WERI-Rb-1 (cell line): ENCODE measurements at regions not wholly inside any gene's neighbourhood (a gene's known extent, or its start where the extent isn't known, plus 50 kb on each side); places are given as distances from the start of the nearest gene placed in this dataset.

ENCODE experiments used
- DNase-seq: peaks from one replicate; pipeline ENCODE4 v3.0.0-alpha.2; 2020
- H3K27ac ChIP-seq: fragments of 250-450 bp; sonication (Bioruptor Pico); 2 replicates; pipeline ENCODE4 v1.5.1; 2020; ENCODE audit warnings: mild to moderate bottlenecking, moderate library complexity
- H3K27me3 ChIP-seq: fragments of 250-450 bp; sonication (Bioruptor Pico); 2 replicates; pipeline ENCODE4 v1.5.1; 2021; ENCODE audit warnings: mild to moderate bottlenecking, low read depth, moderate library complexity; ENCODE audit not compliant: insufficient read depth, severe bottlenecking
- H3K36me3 ChIP-seq: fragments of 250-450 bp; sonication (Bioruptor Pico); 2 replicates; pipeline ENCODE4 v1.5.1; 2020; ENCODE audit warnings: mild to moderate bottlenecking, moderate library complexity
- H3K4me3 ChIP-seq: 2 replicates; pipeline ENCODE4 v1.5.1; 2011; ENCODE audit warnings: low read depth, mild to moderate bottlenecking, control low read depth, low read length
- H3K9me3 ChIP-seq: fragments of 250-450 bp; sonication (Bioruptor Pico); 2 replicates; pipeline ENCODE4 v1.5.1; 2021; ENCODE audit warnings: mild to moderate bottlenecking, moderate library complexity; ENCODE audit not compliant: severe bottlenecking
- TF ChIP-seq, protein P1 (sequence below): IDR thresholded peaks from 2 replicates; pipeline ENCODE4 v1.5.1; 2011; ENCODE audit warnings: low read depth, mild to moderate bottlenecking, control low read depth, inconsistent platforms, low read length

- Histone ChIP-seq H3K9me3 (no peaks in the 10 kb centered on the region), H3K36me3 (no peaks in the 10 kb centered on the region), H3K27ac (no peak overlapping the region), H3K27me3 (no peaks in the 10 kb centered on the region), H3K4me3 (no peak overlapping the region)
- TF ChIP-seq, protein P1, sequence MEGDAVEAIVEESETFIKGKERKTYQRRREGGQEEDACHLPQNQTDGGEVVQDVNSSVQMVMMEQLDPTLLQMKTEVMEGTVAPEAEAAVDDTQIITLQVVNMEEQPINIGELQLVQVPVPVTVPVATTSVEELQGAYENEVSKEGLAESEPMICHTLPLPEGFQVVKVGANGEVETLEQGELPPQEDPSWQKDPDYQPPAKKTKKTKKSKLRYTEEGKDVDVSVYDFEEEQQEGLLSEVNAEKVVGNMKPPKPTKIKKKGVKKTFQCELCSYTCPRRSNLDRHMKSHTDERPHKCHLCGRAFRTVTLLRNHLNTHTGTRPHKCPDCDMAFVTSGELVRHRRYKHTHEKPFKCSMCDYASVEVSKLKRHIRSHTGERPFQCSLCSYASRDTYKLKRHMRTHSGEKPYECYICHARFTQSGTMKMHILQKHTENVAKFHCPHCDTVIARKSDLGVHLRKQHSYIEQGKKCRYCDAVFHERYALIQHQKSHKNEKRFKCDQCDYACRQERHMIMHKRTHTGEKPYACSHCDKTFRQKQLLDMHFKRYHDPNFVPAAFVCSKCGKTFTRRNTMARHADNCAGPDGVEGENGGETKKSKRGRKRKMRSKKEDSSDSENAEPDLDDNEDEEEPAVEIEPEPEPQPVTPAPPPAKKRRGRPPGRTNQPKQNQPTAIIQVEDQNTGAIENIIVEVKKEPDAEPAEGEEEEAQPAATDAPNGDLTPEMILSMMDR: no peak
- no peak for DNase-seq
Observed at GRCh38 chr10:2230478-2230877, 493.2 kb upstream of the ADARB2 start.

- Histone ChIP-seq H3K27ac (no peak overlapping the region), H3K9me3 (no peaks in the 10 kb centered on the region), H3K36me3 (no peaks in the 10 kb centered on the region), H3K4me3 (no peak overlapping the region), H3K27me3 (no peaks in the 10 kb centered on the region)
- no peak for DNase-seq
- TF ChIP-seq, protein P1: no peak
Observed at GRCh38 chr10:2228320-2228901, 491.1 kb upstream of the ADARB2 start.

DNA sequence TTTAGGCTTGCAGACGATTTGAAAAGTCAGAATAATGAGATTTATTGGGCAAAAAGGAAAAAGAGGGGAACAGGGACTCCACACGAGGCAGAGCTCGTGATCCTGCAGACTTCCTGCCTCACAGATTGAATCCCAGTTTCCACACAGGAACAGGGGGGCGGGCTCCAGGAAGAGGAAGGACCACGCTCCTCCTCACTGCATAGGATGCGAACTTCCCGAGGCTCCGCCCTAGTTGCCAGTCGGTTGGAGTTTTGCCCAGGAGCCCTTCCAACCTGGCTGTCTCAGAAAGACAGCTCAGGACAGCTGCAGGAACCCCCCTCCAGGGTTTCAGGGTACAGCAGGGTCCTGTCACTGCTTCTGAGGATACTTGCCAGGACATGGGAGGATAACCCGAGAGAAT is 488.3 kb upstream of the ADARB2 start:
- no peak for DNase-seq
- TF ChIP-seq, protein P1: no peak

DNA sequence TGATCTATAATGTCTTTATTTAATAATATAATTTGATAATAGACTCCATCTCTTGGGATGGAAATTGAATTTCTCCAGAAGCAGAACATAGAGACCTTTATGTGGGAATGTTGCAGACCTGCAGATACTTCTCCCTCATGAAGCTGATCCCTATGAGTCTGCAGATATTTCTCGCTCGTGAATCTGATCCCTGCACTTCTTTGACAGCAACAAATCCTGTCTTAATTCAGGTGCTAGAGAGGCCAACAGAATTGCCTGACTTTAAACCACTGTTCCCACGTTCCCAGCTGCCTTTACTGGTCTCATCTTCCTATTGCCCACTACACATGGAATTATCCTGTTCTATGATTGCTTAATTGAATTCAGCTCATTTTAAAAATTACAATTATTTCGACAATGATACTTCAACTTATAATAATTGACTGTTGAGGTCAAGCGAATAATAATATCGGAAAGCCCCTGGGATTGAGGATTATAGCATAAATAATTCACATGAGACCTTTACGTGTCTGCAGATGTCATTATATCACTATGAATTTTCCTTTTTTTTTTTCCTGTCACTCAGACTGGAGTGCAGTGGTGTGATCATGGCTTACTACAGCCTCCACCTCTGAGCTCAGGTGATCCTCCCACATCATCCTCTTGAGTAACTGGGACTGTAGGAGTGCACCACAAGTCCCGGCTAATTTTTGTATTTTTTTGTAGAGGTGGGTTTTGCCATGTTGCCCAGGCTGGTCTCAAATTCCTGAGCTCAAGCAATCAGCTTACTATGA is 486.4 kb upstream of the ADARB2 start:
- Histone ChIP-seq H3K27ac (no peak overlapping the region), H3K9me3 (no peaks in the 10 kb centered on the region), H3K36me3 (no peaks in the 10 kb centered on the region), H3K4me3 (no peak overlapping the region), H3K27me3 (no peaks in the 10 kb centered on the region)
- no peak for DNase-seq
- TF ChIP-seq, protein P1: no peak

More for the DNA sequence above, 488.3 kb upstream of the ADARB2 start:
- no peaks in the 10 kb centered on the region for H3K36me3 ChIP-seq
- no peak overlapping the region for H3K27ac ChIP-seq
- H3K27me3 ChIP-seq: no peaks in the 10 kb centered on the region
- H3K9me3 ChIP-seq: no peaks in the 10 kb centered on the region
- no peak overlapping the region for H3K4me3 ChIP-seq

DNA sequence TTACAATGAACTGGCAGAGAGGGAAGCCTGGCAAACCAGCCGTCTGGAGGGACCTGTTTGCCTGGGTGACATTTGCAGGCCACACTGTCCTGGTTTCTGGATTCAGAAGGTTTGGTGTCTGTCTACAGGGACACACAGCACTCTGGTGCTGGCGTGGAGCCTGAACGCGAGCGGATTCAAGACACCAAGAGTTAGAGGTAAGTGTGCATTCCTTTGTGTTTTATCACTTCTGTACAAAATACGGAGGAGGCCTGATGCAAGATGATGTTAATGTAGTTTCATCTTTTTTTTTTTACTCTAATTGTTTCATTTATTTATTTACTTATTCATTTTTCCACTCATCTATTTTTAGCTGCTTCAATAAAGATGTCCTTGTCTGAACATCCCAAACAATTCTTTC is 485.3 kb upstream of the ADARB2 start:
- no peaks in the 10 kb centered on the region for H3K36me3 ChIP-seq
- no peaks in the 10 kb centered on the region for H3K27me3 ChIP-seq
- TF ChIP-seq, protein P1: no peak
- DNase-seq: no peak
- H3K27ac ChIP-seq: no peak overlapping the region
- no peaks in the 10 kb centered on the region for H3K9me3 ChIP-seq
- H3K4me3 ChIP-seq: no peak overlapping the region

GRCh38 chr10:2214805-2215204 is 477.5 kb upstream of the ADARB2 start:
- no peak overlapping the region for H3K4me3 ChIP-seq
- TF ChIP-seq, protein P1: no peak
- H3K9me3 ChIP-seq: no peaks in the 10 kb centered on the region
- H3K27ac ChIP-seq: no peak overlapping the region
- no peaks in the 10 kb centered on the region for H3K36me3 ChIP-seq
- no peaks in the 10 kb centered on the region for H3K27me3 ChIP-seq
- no peak for DNase-seq
